Neural cell (in vitro differentiated cells): ENCODE measurements at regions not wholly inside any gene's neighbourhood (a gene's known extent, or its start where the extent isn't known, plus 50 kb on each side); places are given as distances from the start of the nearest gene placed in this dataset.

ENCODE experiments used
- H2AFZ ChIP-seq: fragments of 200-600, 300-800 bp; sonication (generic), shearing (Covaris generic); 2 replicates; pipeline ENCODE4 v1.6.0; 2014; ENCODE audit warnings: low read depth, mild to moderate bottlenecking, antibody characterized with exemption, low read length, moderate library complexity
- H3F3A ChIP-seq: fragments of 200-600 bp; shearing (Covaris generic); 2 replicates; pipeline ENCODE4 v1.6.1; 2016; ENCODE audit warnings: mild to moderate bottlenecking, moderate library complexity, mixed read lengths, antibody characterized with exemption, low read length; ENCODE audit not compliant: insufficient read depth, poor library complexity, severe bottlenecking
- H3K27ac ChIP-seq: fragments of 200-600, 300-800 bp; sonication (generic), shearing (Covaris generic); 2 replicates; pipeline ENCODE4 v1.5.1; 2014; ENCODE audit warnings: mild to moderate bottlenecking, low read length, moderate library complexity
- H3K27me3 ChIP-seq: fragments of 300-800, 200-600 bp; sonication (generic), shearing (Covaris generic); 2 replicates; pipeline ENCODE4 v1.6.0; 2014; ENCODE audit warnings: mild to moderate bottlenecking, low read depth, low read length, moderate library complexity; ENCODE audit not compliant: insufficient read depth
- H3K36me3 ChIP-seq: fragments of 300-800, 200-600 bp; sonication (generic), shearing (Covaris generic); 2 replicates; pipeline ENCODE4 v1.5.1; 2014; ENCODE audit warnings: mild to moderate bottlenecking, antibody characterized with exemption, low read length, moderate library complexity; ENCODE audit not compliant: insufficient read depth
- H3K4me2 ChIP-seq: fragments of 300-800, 200-600 bp; sonication (generic), shearing (Covaris generic); 2 replicates; pipeline ENCODE4 v1.6.0; 2014; ENCODE audit warnings: mild to moderate bottlenecking, low read length
- H3K4me3 ChIP-seq: fragments of 300-800, 200-600 bp; sonication (generic), shearing (Covaris generic); 2 replicates; pipeline ENCODE4 v1.5.1; 2014; ENCODE audit warnings: mild to moderate bottlenecking, low read length, moderate library complexity
- H3K79me2 ChIP-seq: fragments of 200-600 bp; shearing (Covaris generic); replicated peaks from 2 replicates; pipeline ENCODE4 v1.6.0; 2014; ENCODE audit warnings: mild to moderate bottlenecking, low read length, moderate library complexity; ENCODE audit not compliant: insufficient read depth
- H3K9ac ChIP-seq: fragments of 300-800, 200-600 bp; sonication (generic), shearing (Covaris generic); 2 replicates; pipeline ENCODE4 v1.6.1; 2016; ENCODE audit warnings: mild to moderate bottlenecking, low read length, mixed read lengths
- H3K9me2 ChIP-seq: fragments of 200-600 bp; shearing (Covaris generic); 2 replicates; pipeline ENCODE4 v1.6.1; 2016; ENCODE audit warnings: mild to moderate bottlenecking, low read length, mixed read lengths; ENCODE audit not compliant: insufficient read depth
- H3K9me3 ChIP-seq: fragments of 200-600, 300-800 bp; sonication (generic), shearing (Covaris generic); 2 replicates; pipeline ENCODE4 v1.6.1; 2016; ENCODE audit warnings: mild to moderate bottlenecking, mixed run types, low read length, moderate library complexity, mixed read lengths
- H4K20me1 ChIP-seq: fragments of 200-600 bp; shearing (Covaris generic); 2 replicates; pipeline ENCODE4 v1.6.1; 2016; ENCODE audit warnings: mild to moderate bottlenecking, mixed run types; ENCODE audit not compliant: insufficient read depth
- EP300 ChIP-seq: fragments of 450-650 bp; conservative IDR thresholded peaks from 2 replicates; pipeline ENCODE4 v1.6.1; 2014; ENCODE audit warnings: antibody characterized with exemption, mild to moderate bottlenecking, moderate library complexity; ENCODE audit not compliant: poor library complexity, severe bottlenecking
- EZH2 ChIP-seq: fragments of 200-600, 300-800 bp; shearing (Covaris generic), sonication (generic); IDR thresholded peaks from 2 replicates; pipeline ENCODE4 v1.6.1; 2014; ENCODE audit warnings: antibody characterized with exemption, low read length, borderline replicate concordance, mild to moderate bottlenecking; ENCODE audit not compliant: insufficient read depth, poor library complexity, severe bottlenecking
- MXI1 ChIP-seq: fragments of 450-650 bp; conservative IDR thresholded peaks from 2 replicates; pipeline ENCODE4 v1.6.1; 2014; ENCODE audit warnings: antibody characterized with exemption, mild to moderate bottlenecking; ENCODE audit not compliant: poor library complexity, severe bottlenecking
- POLR2AphosphoS5 ChIP-seq: IDR thresholded peaks from 2 replicates; pipeline ENCODE4 v1.6.1; 2012
- RAD21 ChIP-seq: fragments of 450-650 bp; conservative IDR thresholded peaks from 2 replicates; pipeline ENCODE4 v1.6.1; 2014; ENCODE audit warnings: antibody characterized with exemption, mild to moderate bottlenecking, moderate library complexity
- SMC3 ChIP-seq: fragments of 450-650 bp; conservative IDR thresholded peaks from 2 replicates; pipeline ENCODE4 v1.6.1; 2014; ENCODE audit warnings: antibody characterized with exemption, mild to moderate bottlenecking, moderate library complexity; ENCODE audit not compliant: poor library complexity
- TAF1 ChIP-seq: IDR thresholded peaks from 2 replicates; pipeline ENCODE4 v1.6.1; 2012; ENCODE audit warnings: low read depth
- TF ChIP-seq, protein P1 (sequence below): IDR thresholded peaks from 2 replicates; pipeline ENCODE4 v1.6.1; 2012; ENCODE audit warnings: borderline replicate concordance
- TF ChIP-seq, protein P2 (sequence below): fragments of 450-650 bp; IDR thresholded peaks from 2 replicates; pipeline ENCODE4 v1.5.1; 2014; ENCODE audit warnings: antibody characterized with exemption, mild to moderate bottlenecking, moderate library complexity; ENCODE audit not compliant: poor library complexity, severe bottlenecking

DNA sequence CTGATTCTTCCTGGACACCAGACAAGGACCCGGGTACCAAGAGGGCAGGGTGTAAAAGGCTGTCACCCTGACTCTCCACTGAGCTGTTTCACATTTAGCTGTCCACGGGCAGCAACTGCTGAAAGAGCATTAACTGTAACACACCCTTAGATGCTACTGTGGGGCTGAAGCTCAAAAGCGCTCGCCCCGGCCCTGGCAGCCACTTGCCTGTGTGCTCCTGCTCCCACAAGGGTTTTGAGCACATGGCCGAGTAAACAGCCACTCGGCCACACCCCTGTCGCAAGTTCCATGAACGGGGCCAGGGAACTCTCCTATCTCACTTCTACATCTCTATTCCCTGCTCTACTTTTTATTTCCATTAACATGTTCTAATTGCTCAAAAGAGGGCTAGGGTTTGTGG lies 421.7 kb downstream of the TUSC7 start:
- Histone ChIP-seq H2AFZ (no peak overlapping the region), H3K9me2 (no peaks in the 10 kb centered on the region), H3F3A (no peaks in the 10 kb centered on the region), H3K9ac (no peak overlapping the region), H3K27ac (no peak overlapping the region), H3K79me2 (no peaks in the 10 kb centered on the region), H3K4me2 (no peak overlapping the region), H4K20me1 (no peaks in the 10 kb centered on the region), H3K27me3 (no peaks in the 10 kb centered on the region), H3K9me3 (no peaks in the 10 kb centered on the region), H3K4me3 (no peak overlapping the region), H3K36me3 (no peaks in the 10 kb centered on the region)
- TF ChIP-seq, protein P1, sequence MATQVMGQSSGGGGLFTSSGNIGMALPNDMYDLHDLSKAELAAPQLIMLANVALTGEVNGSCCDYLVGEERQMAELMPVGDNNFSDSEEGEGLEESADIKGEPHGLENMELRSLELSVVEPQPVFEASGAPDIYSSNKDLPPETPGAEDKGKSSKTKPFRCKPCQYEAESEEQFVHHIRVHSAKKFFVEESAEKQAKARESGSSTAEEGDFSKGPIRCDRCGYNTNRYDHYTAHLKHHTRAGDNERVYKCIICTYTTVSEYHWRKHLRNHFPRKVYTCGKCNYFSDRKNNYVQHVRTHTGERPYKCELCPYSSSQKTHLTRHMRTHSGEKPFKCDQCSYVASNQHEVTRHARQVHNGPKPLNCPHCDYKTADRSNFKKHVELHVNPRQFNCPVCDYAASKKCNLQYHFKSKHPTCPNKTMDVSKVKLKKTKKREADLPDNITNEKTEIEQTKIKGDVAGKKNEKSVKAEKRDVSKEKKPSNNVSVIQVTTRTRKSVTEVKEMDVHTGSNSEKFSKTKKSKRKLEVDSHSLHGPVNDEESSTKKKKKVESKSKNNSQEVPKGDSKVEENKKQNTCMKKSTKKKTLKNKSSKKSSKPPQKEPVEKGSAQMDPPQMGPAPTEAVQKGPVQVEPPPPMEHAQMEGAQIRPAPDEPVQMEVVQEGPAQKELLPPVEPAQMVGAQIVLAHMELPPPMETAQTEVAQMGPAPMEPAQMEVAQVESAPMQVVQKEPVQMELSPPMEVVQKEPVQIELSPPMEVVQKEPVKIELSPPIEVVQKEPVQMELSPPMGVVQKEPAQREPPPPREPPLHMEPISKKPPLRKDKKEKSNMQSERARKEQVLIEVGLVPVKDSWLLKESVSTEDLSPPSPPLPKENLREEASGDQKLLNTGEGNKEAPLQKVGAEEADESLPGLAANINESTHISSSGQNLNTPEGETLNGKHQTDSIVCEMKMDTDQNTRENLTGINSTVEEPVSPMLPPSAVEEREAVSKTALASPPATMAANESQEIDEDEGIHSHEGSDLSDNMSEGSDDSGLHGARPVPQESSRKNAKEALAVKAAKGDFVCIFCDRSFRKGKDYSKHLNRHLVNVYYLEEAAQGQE: no peak
- TF ChIP-seq EZH2 (no peak), SMC3 (no peak), EP300 (no peak), RAD21 (no peak), TAF1 (no peak), POLR2AphosphoS5 (no peak), MXI1 (no peak)
- TF ChIP-seq, protein P2, sequence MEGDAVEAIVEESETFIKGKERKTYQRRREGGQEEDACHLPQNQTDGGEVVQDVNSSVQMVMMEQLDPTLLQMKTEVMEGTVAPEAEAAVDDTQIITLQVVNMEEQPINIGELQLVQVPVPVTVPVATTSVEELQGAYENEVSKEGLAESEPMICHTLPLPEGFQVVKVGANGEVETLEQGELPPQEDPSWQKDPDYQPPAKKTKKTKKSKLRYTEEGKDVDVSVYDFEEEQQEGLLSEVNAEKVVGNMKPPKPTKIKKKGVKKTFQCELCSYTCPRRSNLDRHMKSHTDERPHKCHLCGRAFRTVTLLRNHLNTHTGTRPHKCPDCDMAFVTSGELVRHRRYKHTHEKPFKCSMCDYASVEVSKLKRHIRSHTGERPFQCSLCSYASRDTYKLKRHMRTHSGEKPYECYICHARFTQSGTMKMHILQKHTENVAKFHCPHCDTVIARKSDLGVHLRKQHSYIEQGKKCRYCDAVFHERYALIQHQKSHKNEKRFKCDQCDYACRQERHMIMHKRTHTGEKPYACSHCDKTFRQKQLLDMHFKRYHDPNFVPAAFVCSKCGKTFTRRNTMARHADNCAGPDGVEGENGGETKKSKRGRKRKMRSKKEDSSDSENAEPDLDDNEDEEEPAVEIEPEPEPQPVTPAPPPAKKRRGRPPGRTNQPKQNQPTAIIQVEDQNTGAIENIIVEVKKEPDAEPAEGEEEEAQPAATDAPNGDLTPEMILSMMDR: no peak

DNA sequence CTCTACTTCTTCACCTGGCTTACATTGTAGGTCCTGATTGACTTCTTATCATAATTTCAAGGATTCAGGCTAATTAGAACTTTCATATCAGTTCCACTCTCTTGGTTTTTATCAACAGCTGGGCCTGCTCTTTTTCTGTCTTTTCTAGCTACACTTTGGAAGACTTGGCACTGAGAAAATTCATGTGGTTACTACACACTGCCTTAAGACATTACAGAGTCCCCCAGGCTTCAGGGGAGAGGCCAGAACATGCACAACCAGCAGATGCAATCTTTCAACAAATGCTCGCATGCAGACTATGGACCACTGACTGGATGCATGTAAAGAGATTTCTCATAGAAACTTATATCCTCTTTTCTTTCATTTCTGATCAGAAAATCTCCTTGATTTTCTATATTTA lies 423.5 kb downstream of the TUSC7 start:
- H3K9me3 ChIP-seq: no peaks in the 10 kb centered on the region
- no peak overlapping the region for H2AFZ ChIP-seq
- no peaks in the 10 kb centered on the region for H3K27me3 ChIP-seq
- H4K20me1 ChIP-seq: no peaks in the 10 kb centered on the region
- H3K79me2 ChIP-seq: no peaks in the 10 kb centered on the region
- no peaks in the 10 kb centered on the region for H3F3A ChIP-seq
- H3K9me2 ChIP-seq: no peaks in the 10 kb centered on the region
- no peak for TF ChIP-seq EZH2
- TF ChIP-seq, protein P2: no peak
- TF ChIP-seq MXI1: no peak
- TF ChIP-seq POLR2AphosphoS5: no peak
- TF ChIP-seq, protein P1: no peak
- TF ChIP-seq SMC3: no peak
- TF ChIP-seq RAD21: no peak
- TF ChIP-seq EP300: no peak
- TF ChIP-seq TAF1: no peak
- no peak overlapping the region for H3K27ac ChIP-seq
- H3K4me3 ChIP-seq: no peak overlapping the region
- no peaks in the 10 kb centered on the region for H3K36me3 ChIP-seq
- no peak overlapping the region for H3K9ac ChIP-seq
- H3K4me2 ChIP-seq: no peak overlapping the region
